Colonic mucosa (tissue), 4 donors: ENCODE measurements at regions not wholly inside any gene's neighbourhood (a gene's known extent, or its start where the extent isn't known, plus 50 kb on each side); places are given as distances from the start of the nearest gene placed in this dataset.
A peak's percentile ranks its signal among the peaks of the same experiment; 100 is the strongest.

ENCODE experiments used
- DNase-seq: peaks from one replicate; pipeline ENCODE4 v3.0.0-alpha.2; 2020
- H3K27ac ChIP-seq: fragments of 200-600 bp; one replicate; pipeline ENCODE4 v1.8.0; 2021
- H3K27me3 ChIP-seq: fragments of 200-600 bp; one replicate; pipeline ENCODE4 v1.8.0; 2021
- H3K36me3 ChIP-seq: fragments of 200-600 bp; one replicate; pipeline ENCODE4 v1.8.0; 2021
- H3K4me1 ChIP-seq: fragments of 200-600 bp; one replicate; pipeline ENCODE4 v1.8.0; 2021; ENCODE audit warnings: mild to moderate bottlenecking
- H3K4me3 ChIP-seq: fragments of 200-600 bp; one replicate; pipeline ENCODE4 v1.8.0; 2021
- H3K9ac ChIP-seq, 2 donors: one replicate each; pipeline ENCODE4 v1.7.0; 2013; ENCODE audit warnings: control low read depth in 2 of 2, low read depth in 2 of 2, low read length in 2 of 2
- H3K9me3 ChIP-seq: fragments of 200-600 bp; one replicate; pipeline ENCODE4 v1.8.0; 2021
- CTCF ChIP-seq: fragments of 200-600 bp; IDR thresholded peaks from one replicate; pipeline ENCODE4 v1.8.0; 2022; ENCODE audit warnings: antibody characterized with exemption, mild to moderate bottlenecking
- intact Hi-C: fragments of 100-400 bp; cut with DNase I; formaldehyde crosslinking; loops from one replicate; pipeline ENCODE4 v1.14.1; 2022
- donor health status: healthy.
- donor health status: DM: no; HTN: no; CAD: no.
- donor health status: DM: no; HTN: no; CAD: no.

GRCh38 chr2:211068108-211068780 is 511.8 kb downstream of the CPS1 start:
- TF ChIP-seq CTCF: no peak
- no peak overlapping the region for H3K27ac ChIP-seq
- no peaks in the 10 kb centered on the region for H3K4me1 ChIP-seq
- no peak overlapping the region for H3K4me3 ChIP-seq
- no peak for DNase-seq
- no peaks in the 10 kb centered on the region for H3K27me3 ChIP-seq
- H3K9me3 ChIP-seq: no peaks in the 10 kb centered on the region
- intact Hi-C loops: no loop called here
- H3K9ac ChIP-seq: no peak overlapping the region
- no peaks in the 10 kb centered on the region for H3K36me3 ChIP-seq

DNA sequence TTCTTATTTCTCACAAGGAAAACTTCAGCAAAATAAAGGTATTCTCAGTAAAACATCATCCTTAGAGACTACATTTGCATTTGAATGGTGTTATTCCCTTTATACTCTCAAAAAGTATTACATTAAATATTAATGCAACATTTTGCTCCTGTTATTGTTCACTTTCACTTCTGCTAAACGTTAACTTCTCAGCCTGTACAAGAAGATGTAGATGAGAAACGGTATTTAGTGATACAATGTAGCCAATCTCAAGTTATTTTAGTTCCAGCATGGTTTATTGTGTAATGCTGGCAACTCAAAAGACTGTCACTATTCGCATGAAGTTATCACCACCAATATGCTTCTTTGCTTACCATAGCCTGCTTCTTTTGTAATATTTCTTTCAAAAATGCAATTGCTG is 514.1 kb downstream of the CPS1 start:
- Histone ChIP-seq H3K27me3 (no peaks in the 10 kb centered on the region), H3K27ac (no peak overlapping the region), H3K9ac (no peak overlapping the region), H3K4me3 (no peak overlapping the region), H3K9me3 (no peaks in the 10 kb centered on the region), H3K4me1 (no peaks in the 10 kb centered on the region), H3K36me3 (no peaks in the 10 kb centered on the region)
- DNase-seq: no peak
- intact Hi-C loops: no loop called here
- no peak for TF ChIP-seq CTCF

DNA sequence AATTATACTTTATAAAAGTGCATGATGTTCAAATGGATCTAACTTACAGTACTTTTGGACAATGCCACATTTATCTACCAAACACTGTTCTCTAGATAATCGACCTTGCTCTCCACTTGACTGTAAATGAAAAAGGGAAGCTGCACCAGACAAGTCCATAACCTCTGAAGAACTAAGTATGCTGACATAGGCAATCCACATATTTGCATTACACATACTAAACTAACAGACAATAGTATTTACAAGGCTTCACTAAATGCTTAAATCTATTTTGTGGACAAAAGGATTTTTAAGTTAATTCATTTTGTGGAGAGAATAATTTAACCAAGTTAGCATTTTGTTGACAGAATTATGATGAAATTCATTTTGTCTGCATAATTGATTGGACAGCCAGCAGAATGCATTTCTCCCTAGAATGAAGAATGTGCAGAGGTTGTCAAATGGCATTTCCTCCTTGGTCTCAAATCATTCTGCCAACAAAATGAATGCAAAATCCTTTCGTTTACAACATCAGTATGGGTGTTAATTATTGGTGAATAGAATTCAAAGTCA is 520.9 kb downstream of the CPS1 start:
- no peak overlapping the region for H3K4me3 ChIP-seq
- no peaks in the 10 kb centered on the region for H3K9me3 ChIP-seq
- TF ChIP-seq CTCF: no peak
- H3K27me3 ChIP-seq: no peaks in the 10 kb centered on the region
- no peaks in the 10 kb centered on the region for H3K4me1 ChIP-seq
- DNase-seq: no peak
- no peak overlapping the region for H3K9ac ChIP-seq
- no peak overlapping the region for H3K27ac ChIP-seq
- no peaks in the 10 kb centered on the region for H3K36me3 ChIP-seq
- intact Hi-C loops: no loop called here

DNA sequence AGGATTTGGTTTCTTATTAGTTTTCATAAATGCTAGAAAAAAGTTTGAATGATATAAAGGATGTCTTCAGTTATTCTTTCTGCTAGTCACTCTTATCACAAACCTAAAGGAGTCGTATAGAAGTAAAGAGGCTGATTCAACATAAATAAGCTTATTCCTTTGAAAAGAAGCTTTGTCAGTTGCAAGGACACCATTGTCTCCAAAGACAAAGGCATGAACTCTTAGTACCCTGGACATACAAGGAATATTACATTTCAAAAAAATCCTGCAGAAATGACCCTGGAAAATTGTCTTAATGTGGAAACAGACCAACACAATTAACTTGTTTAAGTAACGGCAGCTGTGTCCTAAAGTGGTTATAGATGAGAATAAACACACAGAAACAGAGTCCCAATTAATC is 528.0 kb downstream of the CPS1 start:
- no peaks in the 10 kb centered on the region for H3K4me1 ChIP-seq
- no peak overlapping the region for H3K27ac ChIP-seq
- intact Hi-C loops: no loop called here
- H3K9me3 ChIP-seq: no peaks in the 10 kb centered on the region
- DNase-seq: no peak
- no peaks in the 10 kb centered on the region for H3K36me3 ChIP-seq
- H3K9ac ChIP-seq: no peak overlapping the region
- no peaks in the 10 kb centered on the region for H3K27me3 ChIP-seq
- no peak for TF ChIP-seq CTCF
- no peak overlapping the region for H3K4me3 ChIP-seq

- intact Hi-C loops: loop anchor here (5.0 kb wide), 2 partner anchors 72 to 1482 kb away; no protein-coding TSS in a partner anchor
- DNase-seq: peak; percentile 21
- TF ChIP-seq CTCF: peak; percentile 61
Observed at GRCh38 chr2:211085056-211085680, 528.8 kb downstream of the CPS1 start.

More at GRCh38 chr2:211085056-211085680, 528.8 kb downstream of the CPS1 start:
- no peaks in the 10 kb centered on the region for H3K27me3 ChIP-seq
- H3K4me3 ChIP-seq: no peak overlapping the region
- H3K9me3 ChIP-seq: no peaks in the 10 kb centered on the region
- H3K27ac ChIP-seq: no peak overlapping the region
- H3K9ac ChIP-seq: no peak overlapping the region
- no peaks in the 10 kb centered on the region for H3K4me1 ChIP-seq
- no peaks in the 10 kb centered on the region for H3K36me3 ChIP-seq
